OCI-LY1 (cell line): ENCODE measurements at regions not wholly inside any gene's neighbourhood (a gene's known extent, or its start where the extent isn't known, plus 50 kb on each side); places are given as distances from the start of the nearest gene placed in this dataset.

Experiments
- CTCF ChIP-seq: fragments of 200-600 bp; sonication (generic), shearing (Covaris generic); IDR thresholded peaks from 2 replicates; pipeline ENCODE4 v1.5.1; 2017; ENCODE audit warnings: mild to moderate bottlenecking, antibody characterized with exemption, low read length, moderate library complexity, mixed read lengths
- EZH2 ChIP-seq: fragments of 200-600 bp; sonication (generic), shearing (Covaris generic); IDR thresholded peaks from 2 replicates; pipeline ENCODE4 v1.8.0; 2017; ENCODE audit warnings: borderline replicate concordance, mixed run types, mild to moderate bottlenecking, antibody characterized with exemption, low read length, moderate library complexity, mixed read lengths

- TF ChIP-seq EZH2 = no peak
- TF ChIP-seq CTCF = no peak
Measured at GRCh38 chr12:66837311-66837627, 158.4 kb upstream of the GRIP1 start.
